ENCODE measurements at regions not wholly inside any gene's neighbourhood (a gene's known extent, or its start where the extent isn't known, plus 50 kb on each side); places are given as distances from the start of the nearest gene placed in this dataset.

DNA sequence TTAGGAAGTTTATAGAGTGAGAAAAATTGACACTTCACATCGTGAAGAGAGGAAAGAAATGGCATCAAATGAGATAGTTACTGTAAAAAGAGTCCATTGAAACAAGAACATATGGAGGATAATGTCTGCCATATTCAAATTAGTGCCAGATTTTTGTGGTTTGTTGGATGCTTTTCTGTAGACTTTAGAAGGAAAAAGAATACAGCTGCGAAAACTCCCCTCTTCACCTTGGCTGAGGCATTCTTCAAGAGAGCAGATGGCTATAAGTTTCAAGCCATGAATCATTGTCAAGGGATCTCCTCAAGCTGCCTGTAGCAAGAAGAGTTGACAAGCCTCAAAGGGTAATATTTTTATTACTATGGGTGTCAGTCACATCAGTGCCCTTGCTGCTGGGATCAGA lies 507.4 kb upstream of the RAG2 start:
- TF ChIP-seq, protein P1, sequence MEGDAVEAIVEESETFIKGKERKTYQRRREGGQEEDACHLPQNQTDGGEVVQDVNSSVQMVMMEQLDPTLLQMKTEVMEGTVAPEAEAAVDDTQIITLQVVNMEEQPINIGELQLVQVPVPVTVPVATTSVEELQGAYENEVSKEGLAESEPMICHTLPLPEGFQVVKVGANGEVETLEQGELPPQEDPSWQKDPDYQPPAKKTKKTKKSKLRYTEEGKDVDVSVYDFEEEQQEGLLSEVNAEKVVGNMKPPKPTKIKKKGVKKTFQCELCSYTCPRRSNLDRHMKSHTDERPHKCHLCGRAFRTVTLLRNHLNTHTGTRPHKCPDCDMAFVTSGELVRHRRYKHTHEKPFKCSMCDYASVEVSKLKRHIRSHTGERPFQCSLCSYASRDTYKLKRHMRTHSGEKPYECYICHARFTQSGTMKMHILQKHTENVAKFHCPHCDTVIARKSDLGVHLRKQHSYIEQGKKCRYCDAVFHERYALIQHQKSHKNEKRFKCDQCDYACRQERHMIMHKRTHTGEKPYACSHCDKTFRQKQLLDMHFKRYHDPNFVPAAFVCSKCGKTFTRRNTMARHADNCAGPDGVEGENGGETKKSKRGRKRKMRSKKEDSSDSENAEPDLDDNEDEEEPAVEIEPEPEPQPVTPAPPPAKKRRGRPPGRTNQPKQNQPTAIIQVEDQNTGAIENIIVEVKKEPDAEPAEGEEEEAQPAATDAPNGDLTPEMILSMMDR (IDR thresholded peaks at IDR 0.05; ENCODE audit: poor library complexity, severe bottlenecking) = no peak
- TF ChIP-seq TAF1 (IDR thresholded peaks at IDR 0.05; ENCODE audit: low read depth) = no peak
- no peak for TF ChIP-seq SMC3 (conservative IDR thresholded peaks at IDR 0.05; ENCODE audit: poor library complexity)
- no peak for TF ChIP-seq EP300 (conservative IDR thresholded peaks at IDR 0.05; ENCODE audit: poor library complexity, severe bottlenecking)
- no peak for TF ChIP-seq POLR2AphosphoS5 (IDR thresholded peaks at IDR 0.05)
- TF ChIP-seq, protein P2, sequence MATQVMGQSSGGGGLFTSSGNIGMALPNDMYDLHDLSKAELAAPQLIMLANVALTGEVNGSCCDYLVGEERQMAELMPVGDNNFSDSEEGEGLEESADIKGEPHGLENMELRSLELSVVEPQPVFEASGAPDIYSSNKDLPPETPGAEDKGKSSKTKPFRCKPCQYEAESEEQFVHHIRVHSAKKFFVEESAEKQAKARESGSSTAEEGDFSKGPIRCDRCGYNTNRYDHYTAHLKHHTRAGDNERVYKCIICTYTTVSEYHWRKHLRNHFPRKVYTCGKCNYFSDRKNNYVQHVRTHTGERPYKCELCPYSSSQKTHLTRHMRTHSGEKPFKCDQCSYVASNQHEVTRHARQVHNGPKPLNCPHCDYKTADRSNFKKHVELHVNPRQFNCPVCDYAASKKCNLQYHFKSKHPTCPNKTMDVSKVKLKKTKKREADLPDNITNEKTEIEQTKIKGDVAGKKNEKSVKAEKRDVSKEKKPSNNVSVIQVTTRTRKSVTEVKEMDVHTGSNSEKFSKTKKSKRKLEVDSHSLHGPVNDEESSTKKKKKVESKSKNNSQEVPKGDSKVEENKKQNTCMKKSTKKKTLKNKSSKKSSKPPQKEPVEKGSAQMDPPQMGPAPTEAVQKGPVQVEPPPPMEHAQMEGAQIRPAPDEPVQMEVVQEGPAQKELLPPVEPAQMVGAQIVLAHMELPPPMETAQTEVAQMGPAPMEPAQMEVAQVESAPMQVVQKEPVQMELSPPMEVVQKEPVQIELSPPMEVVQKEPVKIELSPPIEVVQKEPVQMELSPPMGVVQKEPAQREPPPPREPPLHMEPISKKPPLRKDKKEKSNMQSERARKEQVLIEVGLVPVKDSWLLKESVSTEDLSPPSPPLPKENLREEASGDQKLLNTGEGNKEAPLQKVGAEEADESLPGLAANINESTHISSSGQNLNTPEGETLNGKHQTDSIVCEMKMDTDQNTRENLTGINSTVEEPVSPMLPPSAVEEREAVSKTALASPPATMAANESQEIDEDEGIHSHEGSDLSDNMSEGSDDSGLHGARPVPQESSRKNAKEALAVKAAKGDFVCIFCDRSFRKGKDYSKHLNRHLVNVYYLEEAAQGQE (IDR thresholded peaks at IDR 0.05; ENCODE audit: borderline replicate concordance) = no peak
- no peak for TF ChIP-seq EZH2 (IDR thresholded peaks at IDR 0.05; ENCODE audit: borderline replicate concordance, insufficient read depth, low read length, poor library complexity, severe bottlenecking)
- no peak for TF ChIP-seq RAD21 (conservative IDR thresholded peaks at IDR 0.05)
- no peak for TF ChIP-seq MXI1 (conservative IDR thresholded peaks at IDR 0.05; ENCODE audit: poor library complexity, severe bottlenecking)
